ENCODE measurements at regions not wholly inside any gene's neighbourhood (a gene's known extent, or its start where the extent isn't known, plus 50 kb on each side); places are given as distances from the start of the nearest gene placed in this dataset.
"Not testable (repeated sequence)": the region's sequence is repeated elsewhere in the genome, so short reads cannot be mapped to it uniquely, and the experiment has no call there.

- DNase-seq (ENCODE audit: low read depth), result no peak
- in situ Hi-C loops (cut with HindIII; ENCODE audit: low pct_unique_long_range_greater_than_20kb, low sequenced_read_pairs), result no loop called here
These were observed 594.8 kb downstream of the NTRK3 start for GRCh38 chr15:87661454-87662355.

GRCh38 chr15:87660251-87661129 lies 596.0 kb downstream of the NTRK3 start:
- in situ Hi-C loops (cut with HindIII; ENCODE audit: low pct_unique_long_range_greater_than_20kb, low sequenced_read_pairs), result no loop called here
- DNase-seq (ENCODE audit: low read depth), result no peak

- DNase-seq (ENCODE audit: low read depth), result no peak
These were observed 600.2 kb downstream of the NTRK3 start for GRCh38 chr15:87656372-87656771.

GRCh38 chr15:87653646-87654045 lies 602.9 kb downstream of the NTRK3 start:
- in situ Hi-C loops (cut with HindIII; ENCODE audit: low pct_unique_long_range_greater_than_20kb, low sequenced_read_pairs), result no loop called here

More at GRCh38 chr15:87656372-87656771, 600.2 kb downstream of the NTRK3 start:
- in situ Hi-C loops (cut with HindIII; ENCODE audit: low pct_unique_long_range_greater_than_20kb, low sequenced_read_pairs), result no loop called here

GRCh38 chr15:87649175-87649574 lies 607.4 kb downstream of the NTRK3 start:
- DNase-seq (ENCODE audit: low read depth), result no peak
- in situ Hi-C loops (cut with HindIII; ENCODE audit: low pct_unique_long_range_greater_than_20kb, low sequenced_read_pairs), result no loop called here

More at GRCh38 chr15:87653646-87654045, 602.9 kb downstream of the NTRK3 start:
- DNase-seq (ENCODE audit: low read depth), result no peak

GRCh38 chr15:87648278-87648677 lies 608.3 kb downstream of the NTRK3 start:
- no peak for DNase-seq (ENCODE audit: low read depth)
- in situ Hi-C loops (cut with HindIII; ENCODE audit: low pct_unique_long_range_greater_than_20kb, low sequenced_read_pairs), result no loop called here

- DNase-seq (ENCODE audit: low read depth), result no peak
- in situ Hi-C loops (cut with HindIII; ENCODE audit: low pct_unique_long_range_greater_than_20kb, low sequenced_read_pairs), result no loop called here
These were observed 610.8 kb downstream of the NTRK3 start for GRCh38 chr15:87645723-87646122.

- in situ Hi-C loops (cut with HindIII; ENCODE audit: low pct_unique_long_range_greater_than_20kb, low sequenced_read_pairs), result not testable (repeated sequence)
- DNase-seq (ENCODE audit: low read depth), result peak; percentile 4
These were observed 613.5 kb downstream of the NTRK3 start for GRCh38 chr15:87642997-87643396.

- no peak for DNase-seq (ENCODE audit: low read depth)
- in situ Hi-C loops (cut with HindIII; ENCODE audit: low pct_unique_long_range_greater_than_20kb, low sequenced_read_pairs), result no loop called here
These were observed 617.1 kb downstream of the NTRK3 start for GRCh38 chr15:87639305-87640011.

- in situ Hi-C loops (cut with HindIII; ENCODE audit: low pct_unique_long_range_greater_than_20kb, low sequenced_read_pairs), result no loop called here
- no peak for DNase-seq (ENCODE audit: low read depth)
These were observed 617.9 kb downstream of the NTRK3 start for GRCh38 chr15:87638554-87639083.

GRCh38 chr15:87634361-87634760 lies 622.2 kb downstream of the NTRK3 start:
- no peak for DNase-seq (ENCODE audit: low read depth)
- in situ Hi-C loops (cut with HindIII; ENCODE audit: low pct_unique_long_range_greater_than_20kb, low sequenced_read_pairs), result no loop called here

GRCh38 chr15:87633525-87633924 lies 623.0 kb downstream of the NTRK3 start:
- no peak for DNase-seq (ENCODE audit: low read depth)
- in situ Hi-C loops (cut with HindIII; ENCODE audit: low pct_unique_long_range_greater_than_20kb, low sequenced_read_pairs), result no loop called here

GRCh38 chr15:87632364-87632763 lies 624.2 kb downstream of the NTRK3 start:
- DNase-seq (ENCODE audit: low read depth), result no peak
- in situ Hi-C loops (cut with HindIII; ENCODE audit: low pct_unique_long_range_greater_than_20kb, low sequenced_read_pairs), result no loop called here

- in situ Hi-C loops (cut with HindIII; ENCODE audit: low pct_unique_long_range_greater_than_20kb, low sequenced_read_pairs), result no loop called here
These were observed 624.8 kb downstream of the NTRK3 start for GRCh38 chr15:87631775-87632174.

GRCh38 chr15:87631093-87631492 lies 625.4 kb downstream of the NTRK3 start:
- in situ Hi-C loops (cut with HindIII; ENCODE audit: low pct_unique_long_range_greater_than_20kb, low sequenced_read_pairs), result no loop called here
- no peak for DNase-seq (ENCODE audit: low read depth)

More at GRCh38 chr15:87631775-87632174, 624.8 kb downstream of the NTRK3 start:
- no peak for DNase-seq (ENCODE audit: low read depth)

GRCh38 chr15:87628311-87628710 lies 628.2 kb downstream of the NTRK3 start:
- DNase-seq (ENCODE audit: low read depth), result no peak
- in situ Hi-C loops (cut with HindIII; ENCODE audit: low pct_unique_long_range_greater_than_20kb, low sequenced_read_pairs), result no loop called here

- in situ Hi-C loops (cut with HindIII; ENCODE audit: low pct_unique_long_range_greater_than_20kb, low sequenced_read_pairs), result no loop called here
- no peak for DNase-seq (ENCODE audit: low read depth)
These were observed 629.7 kb downstream of the NTRK3 start for GRCh38 chr15:87626860-87627259.

- in situ Hi-C loops (cut with HindIII; ENCODE audit: low pct_unique_long_range_greater_than_20kb, low sequenced_read_pairs), result no loop called here
- DNase-seq (ENCODE audit: low read depth), result no peak
These were observed 632.7 kb downstream of the NTRK3 start for GRCh38 chr15:87623832-87624231.

All from Caki2 (cell line).